Gastroesophageal sphincter (tissue), 4 donors: ENCODE measurements at regions not wholly inside any gene's neighbourhood (a gene's known extent, or its start where the extent isn't known, plus 50 kb on each side); places are given as distances from the start of the nearest gene placed in this dataset.
"Not testable (repeated sequence)": the region's sequence is repeated elsewhere in the genome, so short reads cannot be mapped to it uniquely, and the experiment has no call there.

Experiments
- ATAC-seq: fragments of 150-250 bp; one replicate; pipeline ENCODE4 v1.9.1; 2016; ENCODE audit warnings: mild to moderate bottlenecking, moderate library complexity
- H3K27ac ChIP-seq, 4 donors: fragments of 200-600 bp; sonication (generic) in 3 of 4; 1 replicate in 3 of 4; 2 replicates in 1 of 4; pipeline ENCODE4 v1.5.1; 2016 to 2019
- H3K27me3 ChIP-seq: fragments of 200-600 bp; sonication (generic); one replicate; pipeline ENCODE4 v1.5.1; 2019
- H3K36me3 ChIP-seq, 2 donors: fragments of 200-600 bp; sonication (generic); one replicate each; pipeline ENCODE4 v1.5.1; 2019; ENCODE audit warnings: control low read depth in 1 of 2
- H3K4me1 ChIP-seq, 3 donors: fragments of 200-600 bp; sonication (generic); 1 replicate in 2 of 3; 2 replicates in 1 of 3; pipeline ENCODE4 v1.5.1; 2016 to 2019; ENCODE audit warnings: control low read depth in 2 of 3
- H3K4me3 ChIP-seq, 2 donors: fragments of 200-600 bp; sonication (generic); one replicate each; pipeline ENCODE4 v1.5.1; 2019; ENCODE audit warnings: mild to moderate bottlenecking in 1 of 2, moderate library complexity in 1 of 2
- H3K9me3 ChIP-seq, 3 donors: fragments of 200-600 bp; sonication (generic); one replicate each; pipeline ENCODE4 v1.5.1; 2017 to 2019; ENCODE audit warnings: control low read depth in 2 of 3
- CTCF ChIP-seq, 4 experiments: fragments of 200-600 bp in 2 of 4; fragments of 450-650 bp in 2 of 4; sonication (generic) in 1 of 4; IDR thresholded peaks; one replicate each; pipeline ENCODE4 v1.5.1; 2017 to 2019; ENCODE audit warnings: antibody characterized with exemption in 4 of 4, mild to moderate bottlenecking in 2 of 4, moderate library complexity in 2 of 4
- EP300 ChIP-seq: sonication (generic); formaldehyde crosslinking; IDR thresholded peaks from one replicate; pipeline ENCODE4 v1.6.1; 2017; ENCODE audit warnings: antibody characterized with exemption, mild to moderate bottlenecking
- POLR2A ChIP-seq, 2 donors: fragments of 450-650 bp; IDR thresholded peaks; one replicate each; pipeline ENCODE4 v1.6.1; 2017; ENCODE audit warnings: antibody characterized with exemption in 2 of 2, mild to moderate bottlenecking in 2 of 2, moderate library complexity in 1 of 2
- POLR2AphosphoS5 ChIP-seq: sonication (generic); formaldehyde crosslinking; IDR thresholded peaks from one replicate; pipeline ENCODE4 v1.6.1; 2017; ENCODE audit warnings: antibody characterized with exemption
- WGBS, 2 donors: methylation state at CpG; one replicate each; pipeline ENCODE4 v1.1.5; 2018; ENCODE audit warnings: low coverage in 1 of 2; 5-methylcytosine and 5-hydroxymethylcytosine counted together

- Histone ChIP-seq H3K4me1 (no peaks in the 10 kb centered on the region), H3K27me3 (no peaks in the 10 kb centered on the region), H3K27ac (no peak overlapping the region), H3K4me3 (no peak overlapping the region), H3K36me3 (no peaks in the 10 kb centered on the region), H3K9me3 (no peaks in the 10 kb centered on the region)
- 93 to 97% methylated on average over 5 of the region's 5 CpGs for WGBS, 2 donors
- no peak for ATAC-seq
- no peak for TF ChIP-seq POLR2A (IDR thresholded peaks at IDR 0.05)
- TF ChIP-seq EP300 = no peak
- no peak for TF ChIP-seq CTCF (IDR thresholded peaks at IDR 0.05)
- TF ChIP-seq POLR2AphosphoS5 = no peak
Observed at GRCh38 chr6:112477125-112477524, 130.0 kb downstream of the RFPL4B start.

- Histone ChIP-seq H3K36me3 (no peaks in the 10 kb centered on the region), H3K4me1 (no peaks in the 10 kb centered on the region), H3K27ac (no peak overlapping the region), H3K27me3 (no peaks in the 10 kb centered on the region), H3K9me3 (no peaks in the 10 kb centered on the region), H3K4me3 (no peak overlapping the region)
- no peak for ATAC-seq
- no peak for TF ChIP-seq POLR2AphosphoS5
- TF ChIP-seq EP300 = no peak
- no peak for TF ChIP-seq POLR2A (IDR thresholded peaks at IDR 0.05)
- TF ChIP-seq CTCF (IDR thresholded peaks at IDR 0.05) = no peak
- WGBS, 2 donors = 5 to 8% methylated on average over 2 of the region's 2 CpGs
Observed at GRCh38 chr6:112478036-112478435, 130.9 kb downstream of the RFPL4B start.

- H3K9me3 ChIP-seq, H3K36me3 ChIP-seq, ATAC-seq, H3K27me3 ChIP-seq, H3K4me1 ChIP-seq, H3K27ac ChIP-seq, H3K4me3 ChIP-seq: not testable (repeated sequence)
- WGBS, 2 donors = 91 to 93% methylated on average over 5 of the region's 5 CpGs
Observed at GRCh38 chr6:112479975-112480374, 132.8 kb downstream of the RFPL4B start.

- TF ChIP-seq POLR2AphosphoS5 (no peak), POLR2A (IDR thresholded peaks at IDR 0.05) (no peak), CTCF (IDR thresholded peaks at IDR 0.05) (no peak), EP300 (no peak)
- Histone ChIP-seq H3K27ac (no peak overlapping the region), H3K4me3 (no peak overlapping the region), H3K36me3 (no peaks in the 10 kb centered on the region), H3K4me1 (no peaks in the 10 kb centered on the region), H3K9me3 (no peaks in the 10 kb centered on the region), H3K27me3 (no peaks in the 10 kb centered on the region)
- no peak for ATAC-seq
- 75 to 100% methylated on average over 1 of the region's 1 CpG for WGBS, 2 donors
Observed at GRCh38 chr6:112480553-112480952, 133.4 kb downstream of the RFPL4B start.

GRCh38 chr6:112481211-112481610, 134.1 kb downstream of the RFPL4B start:
- TF ChIP-seq CTCF (IDR thresholded peaks at IDR 0.05) (no peak), POLR2A (IDR thresholded peaks at IDR 0.05) (no peak), EP300 (no peak), POLR2AphosphoS5 (no peak)
- H3K4me1 ChIP-seq = no peaks in the 10 kb centered on the region
- 85 to 88% methylated on average over 1 to 2 of the region's 2 CpGs for WGBS, 2 donors
- no peaks in the 10 kb centered on the region for H3K36me3 ChIP-seq
- no peaks in the 10 kb centered on the region for H3K27me3 ChIP-seq
- ATAC-seq = no peak
- H3K4me3 ChIP-seq = no peak overlapping the region
- no peaks in the 10 kb centered on the region for H3K9me3 ChIP-seq
- no peak overlapping the region for H3K27ac ChIP-seq

- TF ChIP-seq POLR2AphosphoS5 = no peak
- no peak for TF ChIP-seq CTCF (IDR thresholded peaks at IDR 0.05)
- H3K36me3 ChIP-seq = no peaks in the 10 kb centered on the region
- 60 to 83% methylated on average over 1 to 2 of the region's 2 CpGs for WGBS, 2 donors
Observed at GRCh38 chr6:112482373-112482772, 135.2 kb downstream of the RFPL4B start.

More at GRCh38 chr6:112482373-112482772, 135.2 kb downstream of the RFPL4B start:
- ATAC-seq = no peak
- Histone ChIP-seq H3K4me1 (no peaks in the 10 kb centered on the region), H3K27me3 (no peaks in the 10 kb centered on the region), H3K27ac (no peak overlapping the region), H3K4me3 (no peak overlapping the region), H3K9me3 (no peaks in the 10 kb centered on the region)
